H1 (cell line): ENCODE measurements at regions not wholly inside any gene's neighbourhood (a gene's known extent, or its start where the extent isn't known, plus 50 kb on each side); places are given as distances from the start of the nearest gene placed in this dataset.

Experiments
- FOSL1 ChIP-seq: IDR thresholded peaks from 2 replicates; pipeline ENCODE4 v1.6.1; 2011; ENCODE audit warnings: mild to moderate bottlenecking, low read depth, low read length, moderate library complexity; ENCODE audit not compliant: insufficient read depth
- MAFK ChIP-seq: IDR thresholded peaks from 2 replicates; pipeline ENCODE4 v1.6.1; 2012; ENCODE audit warnings: low read depth, mild to moderate bottlenecking, improper control_type of control experiment, low read length
- SP1 ChIP-seq: IDR thresholded peaks from 2 replicates; pipeline ENCODE4 v1.6.1; 2011; ENCODE audit warnings: low read depth, low read length

- no peak for TF ChIP-seq MAFK
- TF ChIP-seq SP1: no peak
- no peak for TF ChIP-seq FOSL1
- TF ChIP-seq, all 59 proteins: peak for 0
Measured at GRCh38 chr10:129360046-129360445, 107.0 kb upstream of the MGMT start (continued).
